ENCODE measurements at regions not wholly inside any gene's neighbourhood (a gene's known extent, or its start where the extent isn't known, plus 50 kb on each side); places are given as distances from the start of the nearest gene placed in this dataset.

DNA sequence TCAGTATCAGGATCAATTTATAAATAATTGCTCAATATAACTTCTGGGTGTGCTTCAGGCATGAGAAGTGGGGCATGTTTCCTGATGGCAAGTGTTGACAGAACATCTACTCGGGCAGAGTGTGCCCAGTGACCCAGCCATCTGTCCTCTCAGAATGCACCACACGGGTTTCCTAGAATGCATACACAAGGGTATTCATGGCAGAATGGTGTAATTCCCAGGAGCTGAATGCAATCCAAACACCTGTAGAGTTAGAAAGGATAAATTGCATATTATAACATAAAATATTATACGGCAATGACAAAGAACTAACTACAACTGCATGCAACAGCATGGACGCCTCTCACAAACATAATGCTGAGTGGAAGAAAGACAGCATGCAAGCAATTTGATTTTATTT lies 391.9 kb downstream of the SIPA1L2 start:
- TF ChIP-seq, protein P1, sequence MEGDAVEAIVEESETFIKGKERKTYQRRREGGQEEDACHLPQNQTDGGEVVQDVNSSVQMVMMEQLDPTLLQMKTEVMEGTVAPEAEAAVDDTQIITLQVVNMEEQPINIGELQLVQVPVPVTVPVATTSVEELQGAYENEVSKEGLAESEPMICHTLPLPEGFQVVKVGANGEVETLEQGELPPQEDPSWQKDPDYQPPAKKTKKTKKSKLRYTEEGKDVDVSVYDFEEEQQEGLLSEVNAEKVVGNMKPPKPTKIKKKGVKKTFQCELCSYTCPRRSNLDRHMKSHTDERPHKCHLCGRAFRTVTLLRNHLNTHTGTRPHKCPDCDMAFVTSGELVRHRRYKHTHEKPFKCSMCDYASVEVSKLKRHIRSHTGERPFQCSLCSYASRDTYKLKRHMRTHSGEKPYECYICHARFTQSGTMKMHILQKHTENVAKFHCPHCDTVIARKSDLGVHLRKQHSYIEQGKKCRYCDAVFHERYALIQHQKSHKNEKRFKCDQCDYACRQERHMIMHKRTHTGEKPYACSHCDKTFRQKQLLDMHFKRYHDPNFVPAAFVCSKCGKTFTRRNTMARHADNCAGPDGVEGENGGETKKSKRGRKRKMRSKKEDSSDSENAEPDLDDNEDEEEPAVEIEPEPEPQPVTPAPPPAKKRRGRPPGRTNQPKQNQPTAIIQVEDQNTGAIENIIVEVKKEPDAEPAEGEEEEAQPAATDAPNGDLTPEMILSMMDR (IDR thresholded peaks at IDR 0.05; ENCODE audit: low read depth, low read length, missing control alignments), result no peak
- no peak for DNase-seq
- H3K27ac ChIP-seq, result no peak overlapping the region
- no peak overlapping the region for H3K4me3 ChIP-seq (ENCODE audit: low read depth, low read length)
- no peaks in the 10 kb centered on the region for H3K27me3 ChIP-seq (replicated peaks)
- in situ Hi-C loops (cut with HindIII; ENCODE audit: low pct_ligation_motif_present, low sequenced_read_pairs), result no loop called here
- H3K36me3 ChIP-seq (replicated peaks), result no peaks in the 10 kb centered on the region

DNA sequence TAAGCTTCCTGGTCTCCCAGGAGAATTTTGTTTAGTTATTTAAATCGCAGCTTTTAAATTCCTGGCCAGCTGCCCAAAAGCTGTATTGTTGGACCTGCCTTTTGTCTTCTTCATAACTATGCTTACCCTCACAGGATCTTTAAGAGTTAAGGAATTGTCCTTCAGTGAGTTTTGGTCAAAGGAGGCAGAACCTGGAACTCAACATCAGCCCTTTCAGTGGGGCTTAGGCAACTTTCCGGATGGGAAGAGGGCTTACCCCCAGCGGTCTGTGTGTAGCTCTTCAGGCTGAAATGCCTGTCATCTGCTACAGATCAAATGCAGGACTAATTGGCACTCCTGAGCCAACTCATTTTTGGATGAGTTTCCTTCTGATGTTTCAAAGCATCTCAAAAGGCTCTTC lies 402.6 kb downstream of the SIPA1L2 start:
- in situ Hi-C loops (cut with HindIII; ENCODE audit: low pct_ligation_motif_present, low sequenced_read_pairs), result no loop called here
- no peak overlapping the region for H3K4me3 ChIP-seq (ENCODE audit: low read depth, low read length)
- TF ChIP-seq, protein P1 (IDR thresholded peaks at IDR 0.05; ENCODE audit: low read depth, low read length, missing control alignments), result no peak
- no peaks in the 10 kb centered on the region for H3K36me3 ChIP-seq (replicated peaks)
- no peak overlapping the region for H3K27ac ChIP-seq
- DNase-seq, result no peak
- H3K27me3 ChIP-seq (replicated peaks), result no peaks in the 10 kb centered on the region

DNA sequence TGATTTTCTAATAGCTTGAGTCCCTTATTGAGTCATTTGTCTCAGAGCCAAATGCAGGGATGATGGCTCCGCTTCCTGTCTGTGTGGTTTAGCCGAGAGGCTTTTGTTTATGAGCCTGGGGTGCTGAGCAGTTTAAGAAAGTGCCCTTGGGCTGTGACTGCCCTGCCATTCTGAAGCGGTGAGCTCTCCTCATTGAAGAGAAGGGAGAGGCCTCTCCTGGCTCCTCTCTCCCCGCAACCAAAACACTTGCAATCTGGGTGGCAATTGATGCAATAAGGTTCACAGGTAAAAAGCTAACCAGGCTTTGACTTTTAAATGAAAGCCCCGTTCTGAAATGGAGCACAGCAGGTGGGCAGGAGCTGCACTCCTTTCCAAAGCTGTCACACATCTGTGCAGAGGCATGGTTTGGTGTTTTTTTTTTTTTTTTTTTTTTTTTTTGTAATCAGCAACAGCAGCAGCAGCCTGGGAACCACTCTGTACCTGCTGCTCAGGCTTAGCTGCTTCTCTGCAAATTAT lies 403.7 kb downstream of the SIPA1L2 start:
- Histone ChIP-seq H3K36me3 (replicated peaks) (no peaks in the 10 kb centered on the region), H3K27me3 (replicated peaks) (no peaks in the 10 kb centered on the region), H3K27ac (no peak overlapping the region), H3K4me3 (ENCODE audit: low read depth, low read length) (no peak overlapping the region)
- in situ Hi-C loops (cut with HindIII; ENCODE audit: low pct_ligation_motif_present, low sequenced_read_pairs), result no loop called here
- TF ChIP-seq, protein P1 (IDR thresholded peaks at IDR 0.05; ENCODE audit: low read depth, low read length, missing control alignments), result no peak
- DNase-seq, result peak; percentile 48

DNA sequence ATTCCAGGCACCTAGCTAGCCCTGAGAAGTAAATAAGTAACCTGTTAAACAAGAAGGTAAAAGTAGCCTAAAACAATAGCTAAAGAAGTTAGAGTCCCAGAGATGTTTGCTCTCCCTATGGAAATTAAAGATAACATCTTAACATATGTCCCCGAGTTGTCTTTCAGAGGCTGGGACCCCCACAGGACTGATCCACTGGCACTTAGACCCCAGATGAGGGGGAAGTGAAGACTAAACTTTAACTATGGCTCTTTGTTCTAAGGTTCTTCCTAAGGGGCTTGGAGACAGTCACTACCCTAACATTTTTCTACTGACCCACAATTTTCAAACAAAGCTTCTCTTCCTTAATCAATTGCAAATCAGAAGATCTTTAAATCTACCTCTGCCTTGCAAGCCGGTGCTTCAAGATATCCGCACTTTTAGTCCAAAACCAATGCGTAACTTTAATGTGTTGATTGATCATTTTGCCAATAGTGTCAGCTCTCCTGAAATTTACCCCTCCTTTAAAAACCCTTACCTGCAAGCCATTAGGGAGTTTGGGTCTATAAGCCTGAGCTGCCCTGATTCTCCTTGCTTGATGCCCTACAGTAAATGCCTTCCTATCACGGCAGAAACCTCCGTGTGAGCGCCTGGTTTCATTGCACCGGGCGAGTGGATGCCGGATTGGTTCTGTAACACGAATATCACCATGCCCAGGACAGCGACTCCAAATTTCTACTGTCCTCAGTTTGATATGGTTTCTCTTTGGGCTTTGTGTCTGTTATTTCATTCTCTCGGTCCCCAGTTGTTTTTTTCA lies 404.4 kb downstream of the SIPA1L2 start:
- Histone ChIP-seq H3K36me3 (replicated peaks) (no peaks in the 10 kb centered on the region), H3K27me3 (replicated peaks) (no peaks in the 10 kb centered on the region), H3K27ac (no peak overlapping the region), H3K4me3 (ENCODE audit: low read depth, low read length) (no peak overlapping the region)
- TF ChIP-seq, protein P1 (IDR thresholded peaks at IDR 0.05; ENCODE audit: low read depth, low read length, missing control alignments), result no peak
- in situ Hi-C loops (cut with HindIII; ENCODE audit: low pct_ligation_motif_present, low sequenced_read_pairs), result no loop called here
- DNase-seq, result no peak

DNA sequence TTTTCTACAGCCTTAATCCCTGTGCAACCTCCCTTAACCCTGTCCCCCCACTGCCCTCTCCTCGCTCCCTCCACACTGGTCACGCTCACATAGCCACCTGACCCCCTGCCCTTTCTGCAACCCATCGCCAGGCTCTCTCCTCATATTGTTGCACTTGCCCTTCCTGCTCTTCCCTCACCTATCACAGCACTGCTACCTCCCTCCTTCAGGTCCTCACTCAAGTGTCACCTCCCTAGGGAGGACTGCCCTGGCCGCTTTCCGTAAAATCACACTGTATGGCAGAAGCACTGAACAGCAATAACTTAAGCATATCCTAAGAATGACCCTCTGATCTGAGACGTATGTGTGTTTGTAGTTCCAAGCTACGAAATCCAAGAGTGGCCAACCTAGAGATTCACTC lies 406.0 kb downstream of the SIPA1L2 start:
- Histone ChIP-seq H3K27me3 (replicated peaks) (no peaks in the 10 kb centered on the region), H3K4me3 (ENCODE audit: low read depth, low read length) (no peak overlapping the region), H3K36me3 (replicated peaks) (no peaks in the 10 kb centered on the region), H3K27ac (no peak overlapping the region)
- in situ Hi-C loops (cut with HindIII; ENCODE audit: low pct_ligation_motif_present, low sequenced_read_pairs), result no loop called here
- DNase-seq, result no peak
- TF ChIP-seq, protein P1 (IDR thresholded peaks at IDR 0.05; ENCODE audit: low read depth, low read length, missing control alignments), result no peak
